Testis (tissue), 2 donors: ENCODE measurements at regions not wholly inside any gene's neighbourhood (a gene's known extent, or its start where the extent isn't known, plus 50 kb on each side); places are given as distances from the start of the nearest gene placed in this dataset.
"Not testable (repeated sequence)": the region's sequence is repeated elsewhere in the genome, so short reads cannot be mapped to it uniquely, and the experiment has no call there.

Source experiments
- POLR2A ChIP-seq: fragments of 450-650 bp; IDR thresholded peaks from one replicate; pipeline ENCODE4 v1.6.1; 2017; ENCODE audit warnings: antibody characterized with exemption, mild to moderate bottlenecking, moderate library complexity
- TF ChIP-seq, protein P1 (sequence below), 3 experiments: fragments of 450-650 bp in 2 of 3; fragments of 200-600 bp in 1 of 3; sonication (generic) in 1 of 3; IDR thresholded peaks; one replicate each; pipeline ENCODE4 v1.5.1; 2016 to 2019; ENCODE audit warnings: antibody characterized with exemption in 3 of 3, mild to moderate bottlenecking in 2 of 3, moderate library complexity in 1 of 3

DNA sequence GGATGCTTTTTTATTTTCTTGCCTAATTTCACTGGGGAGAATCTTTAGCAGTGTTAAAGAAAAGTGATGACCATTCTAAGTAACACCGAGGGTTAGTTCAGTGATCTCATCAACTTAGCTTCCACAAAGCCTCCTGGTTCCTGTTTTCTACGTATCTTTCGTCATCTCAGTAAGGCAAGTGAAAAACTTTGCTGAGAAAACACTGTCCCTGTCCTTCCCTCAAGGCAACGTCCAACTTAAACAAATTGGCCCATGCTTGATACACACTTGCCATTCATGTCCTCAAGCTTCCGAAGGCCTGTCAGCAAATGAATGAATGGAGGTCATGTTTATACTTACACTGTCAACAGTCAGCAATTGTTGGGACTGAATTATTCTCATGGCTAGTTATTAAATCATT is 350.4 kb upstream of the NT5C1B start:
- TF ChIP-seq, protein P1, sequence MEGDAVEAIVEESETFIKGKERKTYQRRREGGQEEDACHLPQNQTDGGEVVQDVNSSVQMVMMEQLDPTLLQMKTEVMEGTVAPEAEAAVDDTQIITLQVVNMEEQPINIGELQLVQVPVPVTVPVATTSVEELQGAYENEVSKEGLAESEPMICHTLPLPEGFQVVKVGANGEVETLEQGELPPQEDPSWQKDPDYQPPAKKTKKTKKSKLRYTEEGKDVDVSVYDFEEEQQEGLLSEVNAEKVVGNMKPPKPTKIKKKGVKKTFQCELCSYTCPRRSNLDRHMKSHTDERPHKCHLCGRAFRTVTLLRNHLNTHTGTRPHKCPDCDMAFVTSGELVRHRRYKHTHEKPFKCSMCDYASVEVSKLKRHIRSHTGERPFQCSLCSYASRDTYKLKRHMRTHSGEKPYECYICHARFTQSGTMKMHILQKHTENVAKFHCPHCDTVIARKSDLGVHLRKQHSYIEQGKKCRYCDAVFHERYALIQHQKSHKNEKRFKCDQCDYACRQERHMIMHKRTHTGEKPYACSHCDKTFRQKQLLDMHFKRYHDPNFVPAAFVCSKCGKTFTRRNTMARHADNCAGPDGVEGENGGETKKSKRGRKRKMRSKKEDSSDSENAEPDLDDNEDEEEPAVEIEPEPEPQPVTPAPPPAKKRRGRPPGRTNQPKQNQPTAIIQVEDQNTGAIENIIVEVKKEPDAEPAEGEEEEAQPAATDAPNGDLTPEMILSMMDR (IDR thresholded peaks at IDR 0.05), result not testable (repeated sequence)
- TF ChIP-seq POLR2A, result not testable (repeated sequence)
